HG02938 (cell line): ENCODE measurements at regions not wholly inside any gene's neighbourhood (a gene's known extent, or its start where the extent isn't known, plus 50 kb on each side); places are given as distances from the start of the nearest gene placed in this dataset.
"Not testable (repeated sequence)": the region's sequence is repeated elsewhere in the genome, so short reads cannot be mapped to it uniquely, and the experiment has no call there.

Source experiments
- ATAC-seq: cut with Tn5 transposase; IDR thresholded peaks from one replicate; pipeline ENCODE4 v1.9.1; 2021; ENCODE audit warnings: mild to moderate bottlenecking, moderate library complexity; ENCODE audit not compliant: unreplicated experiment

GRCh38 chr3:176357891-176358290 lies 839.4 kb downstream of the TBL1XR1 start:
- ATAC-seq, result no peak

GRCh38 chr3:176354843-176355242 lies 842.4 kb downstream of the TBL1XR1 start:
- no peak for ATAC-seq

GRCh38 chr3:176352716-176353334 lies 844.5 kb downstream of the TBL1XR1 start:
- no peak for ATAC-seq

- no peak for ATAC-seq
Measured at GRCh38 chr3:176351408-176351807, 845.9 kb downstream of the TBL1XR1 start.

- ATAC-seq, result no peak
Measured at GRCh38 chr3:176349706-176350105, 847.6 kb downstream of the TBL1XR1 start.

- no peak for ATAC-seq
Measured at GRCh38 chr3:176347424-176348146, 849.7 kb downstream of the TBL1XR1 start.

GRCh38 chr3:176341963-176342362 lies 855.3 kb downstream of the TBL1XR1 start:
- ATAC-seq, result no peak

- no peak for ATAC-seq
Measured at GRCh38 chr3:176328666-176329065, 868.6 kb downstream of the TBL1XR1 start.

- no peak for ATAC-seq
Measured at GRCh38 chr3:176328198-176328597, 869.1 kb downstream of the TBL1XR1 start.

- not testable (repeated sequence) for ATAC-seq
Measured at GRCh38 chr3:176326894-176327490, 870.3 kb downstream of the TBL1XR1 start.

- not testable (repeated sequence) for ATAC-seq
Measured at GRCh38 chr3:176321532-176321931, 875.8 kb downstream of the TBL1XR1 start.

- ATAC-seq, result no peak
Measured at GRCh38 chr3:176321099-176321498, 876.2 kb downstream of the TBL1XR1 start.

GRCh38 chr3:176313426-176313825 lies 883.9 kb downstream of the TBL1XR1 start:
- ATAC-seq, result no peak

GRCh38 chr3:176310641-176311040 lies 886.6 kb downstream of the TBL1XR1 start:
- no peak for ATAC-seq

GRCh38 chr3:176302271-176302670 lies 895.0 kb downstream of the TBL1XR1 start:
- no peak for ATAC-seq

- no peak for ATAC-seq
Measured at GRCh38 chr3:176296066-176296597, 901.1 kb downstream of the TBL1XR1 start.

GRCh38 chr3:176293276-176293675 lies 904.0 kb downstream of the TBL1XR1 start:
- no peak for ATAC-seq

GRCh38 chr3:176286476-176287085 lies 910.7 kb downstream of the TBL1XR1 start:
- ATAC-seq, result no peak

GRCh38 chr3:176275538-176275937 lies 921.7 kb downstream of the TBL1XR1 start:
- no peak for ATAC-seq

- ATAC-seq, result no peak
Measured at GRCh38 chr3:176275113-176275512, 922.2 kb downstream of the TBL1XR1 start.

- no peak for ATAC-seq
Measured at GRCh38 chr3:176274161-176274560, 923.1 kb downstream of the TBL1XR1 start.
